Progenitor cell of endocrine pancreas (in vitro differentiated cells): ENCODE measurements at regions not wholly inside any gene's neighbourhood (a gene's known extent, or its start where the extent isn't known, plus 50 kb on each side); places are given as distances from the start of the nearest gene placed in this dataset.
"Not testable (repeated sequence)": the region's sequence is repeated elsewhere in the genome, so short reads cannot be mapped to it uniquely, and the experiment has no call there.

ENCODE experiments used
- DNase-seq: peaks from one replicate; pipeline ENCODE4 v3.0.0; 2021; ENCODE audit warnings: low spot score; ENCODE audit not compliant: unreplicated experiment
- H3K27ac Mint-ChIP-seq: 2 replicates; pipeline ENCODE4 v1.8.0; 2021; ENCODE audit warnings: mild to moderate bottlenecking, moderate library complexity, mixed read lengths
- H3K27me3 Mint-ChIP-seq: 2 replicates; pipeline ENCODE4 v1.8.0; 2021; ENCODE audit warnings: mixed read lengths
- H3K36me3 Mint-ChIP-seq: 2 replicates; pipeline ENCODE4 v1.8.0; 2022; ENCODE audit warnings: mixed read lengths; ENCODE audit not compliant: insufficient read depth
- H3K4me1 Mint-ChIP-seq: 2 replicates; pipeline ENCODE4 v1.8.0; 2021; ENCODE audit warnings: low read depth, mixed read lengths
- H3K4me3 Mint-ChIP-seq: 2 replicates; pipeline ENCODE4 v1.8.0; 2021; ENCODE audit warnings: low read depth, mild to moderate bottlenecking, moderate library complexity, mixed read lengths
- H3K9me3 Mint-ChIP-seq: 2 replicates; pipeline ENCODE4 v1.8.0; 2021; ENCODE audit warnings: low read depth, mixed read lengths

DNA sequence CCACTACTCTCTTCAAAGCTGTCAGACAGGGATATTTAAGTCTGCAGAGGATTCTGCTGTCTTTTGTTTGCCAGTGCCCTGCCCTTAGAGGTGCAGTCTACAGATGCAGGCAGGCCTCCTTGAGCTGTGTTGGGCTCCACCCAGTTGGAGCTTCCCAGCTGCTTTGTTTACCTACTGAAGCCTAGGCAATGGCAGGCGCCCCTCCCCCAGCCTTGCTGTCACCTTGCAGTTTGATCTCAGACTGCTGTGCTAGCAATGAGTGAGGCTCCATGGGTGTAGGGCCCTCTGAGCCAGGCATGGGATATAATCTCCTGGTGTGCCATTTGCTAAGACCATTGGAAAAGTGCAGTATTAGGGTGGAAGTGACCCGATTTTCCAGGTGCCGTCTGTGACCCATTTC is 151.3 kb upstream of the CCZ1B start:
- H3K36me3 Mint-ChIP-seq, H3K27ac Mint-ChIP-seq, DNase-seq, H3K4me3 Mint-ChIP-seq, H3K4me1 Mint-ChIP-seq, H3K27me3 Mint-ChIP-seq: not testable (repeated sequence)
- H3K9me3 Mint-ChIP-seq = peaks cover 10% of the 10 kb centered on the region

DNA sequence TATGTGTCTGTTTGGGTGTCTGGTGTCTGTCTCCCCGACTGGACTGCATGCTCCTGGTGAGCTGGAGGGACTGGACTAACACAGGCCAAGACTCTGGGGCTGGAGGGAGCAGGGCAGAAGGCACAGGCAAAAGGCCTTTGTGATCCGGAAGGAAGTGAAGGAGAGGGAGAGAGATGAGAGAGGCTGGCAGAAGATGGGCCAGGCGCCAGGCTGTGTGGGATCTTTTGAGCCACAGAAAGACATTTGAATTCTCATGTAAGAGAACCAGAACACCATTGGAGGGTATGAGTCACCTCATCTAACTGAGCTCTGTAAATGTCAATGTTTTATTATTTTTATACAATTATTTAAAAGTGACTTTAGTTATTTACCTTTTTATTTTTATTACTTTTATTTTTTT is 152.3 kb upstream of the CCZ1B start:
- H3K27me3 Mint-ChIP-seq, DNase-seq, H3K9me3 Mint-ChIP-seq, H3K36me3 Mint-ChIP-seq, H3K4me3 Mint-ChIP-seq, H3K4me1 Mint-ChIP-seq, H3K27ac Mint-ChIP-seq: not testable (repeated sequence)

DNA sequence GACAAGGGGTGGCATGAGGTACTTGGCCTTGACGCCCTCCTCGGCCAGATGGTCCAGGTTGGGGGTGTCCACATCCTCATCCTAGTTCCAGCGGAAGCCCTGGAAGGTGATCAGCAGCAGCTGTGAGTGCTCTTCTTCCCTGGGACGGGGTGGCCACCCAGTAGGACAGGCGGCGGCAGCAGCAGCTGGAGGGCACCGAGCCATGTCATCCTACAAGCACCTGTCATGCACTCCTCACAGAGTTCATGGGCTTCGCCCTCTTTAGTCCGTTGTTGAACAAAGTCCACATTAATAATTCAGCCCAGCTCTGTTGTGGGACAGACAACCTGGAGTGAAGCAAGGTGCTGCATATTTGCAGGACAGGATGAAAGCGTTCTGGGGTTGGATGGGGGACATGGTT is 153.4 kb upstream of the CCZ1B start:
- not testable (repeated sequence) for H3K4me3 Mint-ChIP-seq, H3K4me1 Mint-ChIP-seq, DNase-seq, H3K9me3 Mint-ChIP-seq, H3K36me3 Mint-ChIP-seq, H3K27ac Mint-ChIP-seq, H3K27me3 Mint-ChIP-seq

DNA sequence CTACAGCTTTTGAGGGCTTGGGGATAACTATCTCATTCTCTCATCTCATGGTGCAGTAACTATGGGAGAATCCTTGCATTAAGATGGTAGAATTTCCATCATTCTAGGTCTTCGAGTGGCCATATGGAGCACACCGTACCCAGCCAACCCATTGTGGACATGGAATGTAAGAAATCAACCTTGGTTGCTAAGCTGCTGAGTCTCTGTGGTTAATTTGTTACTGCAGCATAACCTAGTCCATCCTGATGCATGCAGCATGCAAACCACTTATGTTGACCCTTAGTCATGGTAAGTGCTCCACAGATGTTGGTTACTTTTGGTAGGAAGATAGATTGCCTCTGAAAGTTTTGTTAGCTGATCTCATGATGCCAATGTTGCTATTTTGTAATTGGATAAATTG is 156.3 kb upstream of the CCZ1B start:
- H3K4me3 Mint-ChIP-seq, H3K36me3 Mint-ChIP-seq, H3K9me3 Mint-ChIP-seq, DNase-seq, H3K27me3 Mint-ChIP-seq, H3K4me1 Mint-ChIP-seq, H3K27ac Mint-ChIP-seq: not testable (repeated sequence)

DNA sequence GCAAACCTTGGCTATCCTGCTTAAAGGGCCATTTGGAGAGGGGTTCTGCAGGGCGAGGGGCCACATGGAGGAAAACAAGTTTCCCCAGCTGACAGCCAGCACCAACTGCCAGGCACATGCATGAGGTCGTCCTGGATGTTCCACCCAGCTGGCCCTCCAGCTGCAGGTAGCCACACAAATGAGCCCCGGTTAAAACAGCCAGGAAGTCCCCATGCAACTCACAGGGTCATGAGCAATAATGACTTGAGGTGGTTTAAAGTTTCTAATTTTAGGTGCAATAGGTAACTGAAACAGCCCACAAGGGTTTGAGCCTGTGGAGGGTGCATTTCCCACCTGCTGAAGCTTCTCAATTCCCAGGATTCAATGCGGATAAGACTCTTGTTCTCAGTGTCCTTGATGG is 160.8 kb upstream of the CCZ1B start:
- H3K27ac Mint-ChIP-seq, H3K9me3 Mint-ChIP-seq, DNase-seq, H3K36me3 Mint-ChIP-seq, H3K27me3 Mint-ChIP-seq, H3K4me3 Mint-ChIP-seq: not testable (repeated sequence)
- H3K4me1 Mint-ChIP-seq = peaks cover 31% of the 10 kb centered on the region

DNA sequence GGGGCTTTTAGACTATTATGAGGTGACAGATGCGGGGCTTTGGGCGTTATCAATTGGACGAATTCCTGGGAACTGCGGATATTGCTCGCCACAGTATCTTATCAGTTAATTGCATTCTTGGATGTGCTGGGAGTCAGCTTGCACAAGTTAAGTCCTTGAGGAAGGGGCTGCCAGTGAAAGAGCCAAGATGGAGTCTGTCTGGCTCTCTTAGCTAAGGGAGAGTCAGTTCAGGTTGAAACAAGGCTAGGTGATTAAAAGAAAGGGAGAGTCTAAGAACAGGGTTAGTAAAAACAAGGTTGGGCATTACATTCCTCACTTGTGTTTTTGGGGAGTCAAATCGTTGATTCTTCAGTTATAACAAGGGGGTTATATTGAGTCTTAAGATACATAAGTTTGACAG is 162.5 kb upstream of the CCZ1B start:
- not testable (repeated sequence) for H3K27me3 Mint-ChIP-seq, H3K4me3 Mint-ChIP-seq, H3K36me3 Mint-ChIP-seq, H3K9me3 Mint-ChIP-seq, DNase-seq
- H3K27ac Mint-ChIP-seq = peak overlapping the region; percentile 70
- peaks cover 42% of the 10 kb centered on the region for H3K4me1 Mint-ChIP-seq

GRCh38 chr7:6989968-6990367 is 163.9 kb upstream of the CCZ1B start:
- H3K36me3 Mint-ChIP-seq, H3K4me3 Mint-ChIP-seq, H3K27me3 Mint-ChIP-seq, DNase-seq, H3K9me3 Mint-ChIP-seq: not testable (repeated sequence)
- Mint-ChIP-seq H3K27ac (peak overlapping the region; percentile 95), H3K4me1 (peaks cover 49% of the 10 kb centered on the region)

DNA sequence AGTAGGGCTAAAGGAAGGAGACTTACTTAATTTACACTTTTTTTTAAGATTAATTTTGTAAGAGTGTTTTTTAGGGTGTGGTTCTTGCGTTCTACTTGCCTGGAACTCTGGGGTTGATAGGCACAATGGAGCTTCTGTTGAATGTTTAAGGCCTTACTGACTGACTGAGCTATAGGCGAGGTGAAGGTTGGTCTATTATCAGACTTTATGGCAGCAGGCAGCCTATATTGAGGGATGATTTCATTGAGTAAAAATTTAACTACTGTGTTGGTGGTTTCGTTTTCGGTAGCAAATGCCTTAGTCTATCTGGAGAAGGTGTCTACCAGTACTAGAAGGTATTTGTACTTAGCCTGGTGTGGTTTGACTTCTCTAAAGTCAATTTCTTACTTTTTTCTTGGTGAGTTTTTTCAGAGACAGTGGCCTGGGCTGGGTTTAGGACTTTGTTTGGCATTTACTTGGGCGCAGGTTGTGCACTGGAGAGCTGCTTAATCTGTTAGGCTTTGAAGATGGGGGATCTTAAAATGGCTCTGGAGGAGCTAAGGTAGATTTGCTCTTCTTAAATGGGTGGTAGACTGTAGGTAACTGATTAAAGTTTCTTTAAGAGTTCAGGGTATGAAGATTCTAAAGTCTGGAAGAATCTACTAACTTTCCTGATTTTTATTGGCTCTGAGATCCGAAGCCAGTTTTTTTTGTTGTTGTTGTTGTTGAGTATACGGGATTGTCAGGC is 164.5 kb upstream of the CCZ1B start:
- not testable (repeated sequence) for H3K9me3 Mint-ChIP-seq, H3K27me3 Mint-ChIP-seq, DNase-seq, H3K36me3 Mint-ChIP-seq
- peak overlapping the region; percentile 48 for H3K4me3 Mint-ChIP-seq
- peaks cover 51% of the 10 kb centered on the region for H3K4me1 Mint-ChIP-seq
- peak overlapping the region; percentile 95 for H3K27ac Mint-ChIP-seq

- H3K27ac Mint-ChIP-seq = peak overlapping the region; percentile 95
- H3K36me3 Mint-ChIP-seq, H3K9me3 Mint-ChIP-seq, H3K27me3 Mint-ChIP-seq: not testable (repeated sequence)
- H3K4me1 Mint-ChIP-seq = peaks cover 52% of the 10 kb centered on the region
- peak; percentile 13 for DNase-seq
- peak overlapping the region; percentile 48 for H3K4me3 Mint-ChIP-seq
These were observed 165.1 kb upstream of the CCZ1B start for GRCh38 chr7:6991169-6991611.

GRCh38 chr7:6991686-6992085 is 165.6 kb upstream of the CCZ1B start:
- peak overlapping the region; percentile 95 for H3K27ac Mint-ChIP-seq

GRCh38 chr7:6992133-6992532 is 166.1 kb upstream of the CCZ1B start:
- H3K27me3 Mint-ChIP-seq, H3K36me3 Mint-ChIP-seq: not testable (repeated sequence)

More at GRCh38 chr7:6991686-6992085, 165.6 kb upstream of the CCZ1B start:
- DNase-seq, H3K36me3 Mint-ChIP-seq, H3K27me3 Mint-ChIP-seq, H3K9me3 Mint-ChIP-seq: not testable (repeated sequence)
- H3K4me1 Mint-ChIP-seq = peaks cover 51% of the 10 kb centered on the region
- H3K4me3 Mint-ChIP-seq = peak overlapping the region; percentile 48

GRCh38 chr7:6995026-6995425 is 169.0 kb upstream of the CCZ1B start:
- peaks cover 38% of the 10 kb centered on the region for H3K4me1 Mint-ChIP-seq
- not testable (repeated sequence) for H3K27me3 Mint-ChIP-seq, H3K4me3 Mint-ChIP-seq, H3K27ac Mint-ChIP-seq, H3K9me3 Mint-ChIP-seq, DNase-seq
- H3K36me3 Mint-ChIP-seq = peaks cover 12% of the 10 kb centered on the region

More at GRCh38 chr7:6992133-6992532, 166.1 kb upstream of the CCZ1B start:
- peaks cover 51% of the 10 kb centered on the region for H3K4me1 Mint-ChIP-seq
- H3K4me3 Mint-ChIP-seq, H3K9me3 Mint-ChIP-seq, DNase-seq: not testable (repeated sequence)
- peak overlapping the region; percentile 30 for H3K27ac Mint-ChIP-seq

- not testable (repeated sequence) for H3K9me3 Mint-ChIP-seq, H3K27me3 Mint-ChIP-seq, DNase-seq, H3K4me3 Mint-ChIP-seq
- Mint-ChIP-seq H3K4me1 (peaks cover 32% of the 10 kb centered on the region), H3K36me3 (peaks cover 15% of the 10 kb centered on the region), H3K27ac (peak overlapping the region; percentile 31)
These were observed 169.6 kb upstream of the CCZ1B start for GRCh38 chr7:6995493-6996289.
